Lower leg skin (tissue), 3 donors: ENCODE measurements at regions not wholly inside any gene's neighbourhood (a gene's known extent, or its start where the extent isn't known, plus 50 kb on each side); places are given as distances from the start of the nearest gene placed in this dataset.

ENCODE experiments used
- CTCF ChIP-seq, 3 donors: fragments of 450-650 bp; IDR thresholded peaks; one replicate each; pipeline ENCODE4 v1.5.1; 2016; ENCODE audit warnings: antibody characterized with exemption in 3 of 3, mild to moderate bottlenecking in 3 of 3, moderate library complexity in 2 of 3
- POLR2A ChIP-seq, 2 donors: fragments of 450-650 bp; IDR thresholded peaks; one replicate each; pipeline ENCODE4 v1.6.1; 2016 to 2017; ENCODE audit warnings: antibody characterized with exemption in 2 of 2, mild to moderate bottlenecking in 1 of 2, moderate library complexity in 1 of 2

GRCh38 chr13:59398127-59398526 is 765.6 kb downstream of the DIAPH3 start:
- TF ChIP-seq CTCF (IDR thresholded peaks at IDR 0.05) (no peak), POLR2A (IDR thresholded peaks at IDR 0.05) (no peak)
